NCI-H460 (cell line): ENCODE measurements at regions not wholly inside any gene's neighbourhood (a gene's known extent, or its start where the extent isn't known, plus 50 kb on each side); places are given as distances from the start of the nearest gene placed in this dataset.

Experiments
- DNase-seq: peaks from one replicate; pipeline ENCODE4 v3.0.0-alpha.2; 2016; ENCODE audit warnings: low read depth; ENCODE audit errors: extremely low read depth

DNA sequence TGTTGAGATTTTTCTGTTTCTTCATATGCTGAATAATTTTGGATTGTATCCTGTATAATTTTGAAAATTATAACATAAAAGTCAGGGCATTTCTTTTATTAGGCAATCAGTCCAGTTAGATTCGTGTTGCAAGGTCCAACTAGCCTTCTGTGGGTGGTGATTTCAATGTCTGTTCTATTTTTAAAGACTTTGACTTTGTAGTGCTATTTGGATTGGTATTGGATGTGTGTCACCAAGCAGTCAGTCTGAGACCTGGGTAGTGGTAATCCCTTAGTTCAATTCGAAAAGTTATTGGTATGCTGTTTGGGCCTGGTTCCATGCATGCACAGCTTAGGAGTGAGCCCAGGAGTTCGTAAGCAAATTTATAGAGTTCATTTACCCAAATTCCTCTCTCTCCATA lies 82.2 kb downstream of the EPDR1 start:
- no peak for DNase-seq

DNA sequence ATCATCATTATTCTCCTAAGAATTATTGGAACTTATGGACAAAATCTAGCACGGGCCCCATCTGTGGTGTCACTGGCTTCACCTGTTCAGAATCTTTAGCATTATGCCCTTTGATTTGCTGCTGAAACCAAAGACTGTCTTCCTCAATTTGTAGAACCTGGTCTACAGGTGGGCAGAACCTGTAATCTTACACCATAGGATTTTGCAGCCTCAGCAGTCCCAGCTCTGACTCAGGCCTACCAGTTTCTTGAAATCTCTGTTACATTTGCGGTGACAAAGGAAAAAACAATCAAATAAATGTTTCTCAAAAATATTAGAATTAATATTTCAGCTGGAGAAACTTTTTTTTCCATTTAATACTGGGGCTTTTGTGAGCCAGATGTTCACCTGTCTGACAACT lies 86.1 kb downstream of the EPDR1 start:
- DNase-seq = no peak

DNA sequence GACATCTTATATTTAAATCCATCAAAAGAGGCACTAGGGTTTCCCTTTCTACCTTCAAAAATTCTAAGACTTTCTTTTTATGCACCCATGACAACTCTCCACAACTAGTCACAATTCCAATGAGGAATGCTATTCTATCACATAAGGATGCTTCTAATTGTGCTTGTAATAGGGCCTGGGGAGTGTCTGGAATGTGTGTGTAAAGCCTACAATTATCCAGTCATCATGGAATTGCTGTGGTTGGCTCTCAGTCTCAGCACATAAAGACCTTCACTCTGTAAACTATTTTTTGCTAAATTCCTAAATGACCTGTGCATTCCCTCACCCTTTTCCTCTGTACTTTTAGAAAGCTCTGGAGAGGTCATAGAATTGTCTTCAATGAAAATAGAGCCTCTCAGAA lies 86.7 kb downstream of the EPDR1 start:
- DNase-seq = no peak

DNA sequence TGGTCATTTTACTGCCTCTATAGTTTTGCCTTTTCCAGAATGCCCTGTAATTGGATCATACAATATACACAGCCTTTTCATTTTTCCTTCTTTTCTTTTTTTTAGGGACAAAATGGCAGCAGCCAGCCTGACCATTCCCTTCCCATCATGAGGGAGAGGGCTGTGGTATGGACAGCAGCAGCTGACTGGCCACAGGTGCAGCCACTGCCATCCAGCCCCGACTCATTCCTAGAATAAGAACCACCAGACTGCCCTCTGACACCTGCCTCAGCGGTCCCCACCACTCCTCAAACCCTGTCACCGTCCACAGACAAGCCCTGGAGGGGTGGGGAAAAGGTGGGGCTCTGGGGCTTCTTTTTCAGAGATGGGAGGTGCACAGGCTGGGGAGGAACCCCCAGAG lies 92.8 kb downstream of the EPDR1 start:
- no peak for DNase-seq

DNA sequence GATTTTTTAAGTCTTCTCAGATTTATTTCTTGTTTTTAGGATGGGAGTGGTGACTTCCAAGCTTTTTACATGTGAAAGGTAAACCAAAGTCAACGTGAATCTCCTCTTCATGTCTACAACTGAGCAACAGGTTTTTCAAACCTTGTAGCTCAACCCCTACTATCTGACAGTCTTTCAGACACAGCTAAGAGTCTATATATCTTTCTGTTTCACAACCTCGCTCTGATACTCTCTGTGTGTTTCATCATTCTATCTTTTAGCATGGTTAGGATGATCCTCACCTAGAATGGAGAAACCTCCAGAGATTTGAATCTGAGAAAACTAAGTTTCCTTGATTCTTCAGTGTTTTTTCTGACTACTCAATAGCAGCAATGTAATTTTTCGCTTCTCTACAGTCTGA lies 96.1 kb downstream of the EPDR1 start:
- DNase-seq = no peak

DNA sequence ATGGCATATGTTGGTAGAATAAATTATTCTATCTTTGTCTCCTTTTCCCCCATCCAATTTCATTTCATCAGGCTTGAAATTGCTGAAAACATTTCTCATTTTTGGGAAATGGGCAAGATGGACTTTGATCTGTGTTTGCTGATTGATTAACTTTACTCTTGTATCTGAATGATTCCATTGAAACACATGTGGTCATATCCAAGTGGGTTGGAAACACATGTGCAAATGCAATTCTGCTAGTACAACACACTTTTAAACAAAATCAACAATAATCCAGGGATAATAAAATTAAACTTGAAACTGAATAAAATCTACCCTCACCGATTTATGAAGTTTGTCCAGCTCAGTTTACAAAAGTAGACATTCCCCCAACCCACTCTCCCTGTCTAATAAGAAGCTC lies 96.9 kb downstream of the EPDR1 start:
- no peak for DNase-seq

DNA sequence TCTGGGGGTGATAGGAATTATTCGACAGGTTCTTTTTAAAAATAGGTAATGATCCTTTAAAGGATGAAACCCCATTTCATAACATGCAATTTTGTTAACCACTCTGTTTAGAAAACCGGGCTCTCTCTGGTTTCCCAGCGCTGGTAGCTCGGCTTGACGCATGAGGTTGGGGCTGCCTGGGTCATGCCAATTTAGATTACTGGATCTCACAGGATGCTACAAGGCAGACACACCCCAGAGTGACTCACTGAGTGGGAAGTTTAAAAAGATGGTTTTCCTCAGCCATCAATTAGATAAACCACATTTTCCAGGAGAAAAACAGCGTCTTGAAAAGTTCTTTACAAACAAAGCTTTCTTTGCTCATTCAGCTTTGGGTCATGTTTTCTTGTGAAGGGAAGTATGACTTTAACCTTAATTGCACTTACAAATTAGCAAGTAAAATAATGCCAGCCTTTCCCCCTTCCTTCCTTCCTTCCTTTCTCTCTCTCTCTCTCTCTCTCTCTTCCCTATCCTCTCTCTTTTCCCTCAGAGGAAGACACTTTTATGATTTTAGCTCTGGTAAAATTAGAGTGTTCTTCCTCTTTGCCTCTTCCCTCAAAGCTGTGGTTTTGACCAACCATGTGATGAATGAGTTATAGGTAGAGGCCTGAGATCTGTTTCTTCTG lies 99.8 kb downstream of the EPDR1 start:
- DNase-seq = peak; percentile 4

DNA sequence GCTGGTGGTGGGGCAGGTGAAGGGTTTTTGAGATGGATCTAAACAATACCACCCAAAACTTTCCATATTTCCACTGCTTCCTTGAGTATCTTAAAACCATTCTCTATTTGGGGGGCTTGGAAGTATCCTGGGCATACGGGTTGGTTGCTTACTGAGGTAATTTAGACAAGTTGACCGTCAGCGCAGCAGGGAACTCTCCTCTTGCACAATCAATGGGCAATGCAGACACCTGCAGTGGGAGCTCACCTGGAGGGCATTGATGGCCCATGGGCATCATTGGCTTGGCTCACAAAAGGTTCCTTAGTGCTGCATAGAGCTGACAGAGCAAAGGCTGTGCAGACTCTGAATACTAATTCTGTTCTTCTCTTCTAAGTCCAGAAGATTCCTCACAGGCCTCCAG lies 101.5 kb downstream of the EPDR1 start:
- DNase-seq = no peak

DNA sequence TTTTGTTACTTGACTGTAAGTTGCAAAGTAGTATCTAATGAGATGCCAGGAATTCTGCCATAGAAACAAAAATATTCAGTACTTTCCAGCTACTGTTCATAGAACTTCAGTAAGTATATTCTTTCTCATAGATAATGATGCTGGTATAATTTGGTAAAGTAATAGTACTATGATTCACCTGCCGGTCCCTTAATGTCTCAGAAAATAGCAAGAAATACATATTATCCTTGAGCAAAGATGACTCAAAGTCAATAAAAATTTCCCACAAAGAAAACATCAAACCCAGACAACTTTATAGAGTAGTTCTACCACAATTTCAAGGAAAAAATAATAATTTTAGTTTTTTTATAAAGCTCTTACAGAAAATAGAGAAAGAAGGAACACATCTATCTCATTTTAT lies 105.4 kb downstream of the EPDR1 start:
- no peak for DNase-seq

DNA sequence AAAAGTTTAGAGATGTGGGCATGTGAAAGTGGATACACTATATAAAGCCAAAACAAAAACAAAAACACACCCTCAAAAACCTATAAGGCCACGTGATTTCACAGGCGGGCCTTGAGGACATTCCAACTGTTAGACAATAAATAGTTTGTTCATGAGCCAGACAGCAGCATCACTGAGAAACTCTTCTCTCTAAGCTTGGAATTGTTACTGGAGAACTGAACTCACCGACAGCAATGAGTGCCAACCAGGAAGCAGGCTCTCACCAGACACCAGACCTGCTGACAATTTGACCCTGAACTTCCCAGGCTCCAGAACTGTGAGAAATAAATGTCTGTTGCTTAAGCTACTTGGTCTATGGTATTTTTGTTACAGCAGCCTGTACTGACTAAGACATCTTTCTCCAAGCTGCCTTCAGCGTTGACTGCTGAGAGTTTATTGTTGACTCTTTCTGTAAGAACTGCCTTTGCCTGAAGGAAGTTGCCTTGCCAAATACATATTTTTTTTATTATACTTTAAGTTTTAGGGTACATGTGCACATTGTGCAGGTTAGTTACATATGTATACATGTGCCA lies 107.5 kb downstream of the EPDR1 start:
- no peak for DNase-seq

DNA sequence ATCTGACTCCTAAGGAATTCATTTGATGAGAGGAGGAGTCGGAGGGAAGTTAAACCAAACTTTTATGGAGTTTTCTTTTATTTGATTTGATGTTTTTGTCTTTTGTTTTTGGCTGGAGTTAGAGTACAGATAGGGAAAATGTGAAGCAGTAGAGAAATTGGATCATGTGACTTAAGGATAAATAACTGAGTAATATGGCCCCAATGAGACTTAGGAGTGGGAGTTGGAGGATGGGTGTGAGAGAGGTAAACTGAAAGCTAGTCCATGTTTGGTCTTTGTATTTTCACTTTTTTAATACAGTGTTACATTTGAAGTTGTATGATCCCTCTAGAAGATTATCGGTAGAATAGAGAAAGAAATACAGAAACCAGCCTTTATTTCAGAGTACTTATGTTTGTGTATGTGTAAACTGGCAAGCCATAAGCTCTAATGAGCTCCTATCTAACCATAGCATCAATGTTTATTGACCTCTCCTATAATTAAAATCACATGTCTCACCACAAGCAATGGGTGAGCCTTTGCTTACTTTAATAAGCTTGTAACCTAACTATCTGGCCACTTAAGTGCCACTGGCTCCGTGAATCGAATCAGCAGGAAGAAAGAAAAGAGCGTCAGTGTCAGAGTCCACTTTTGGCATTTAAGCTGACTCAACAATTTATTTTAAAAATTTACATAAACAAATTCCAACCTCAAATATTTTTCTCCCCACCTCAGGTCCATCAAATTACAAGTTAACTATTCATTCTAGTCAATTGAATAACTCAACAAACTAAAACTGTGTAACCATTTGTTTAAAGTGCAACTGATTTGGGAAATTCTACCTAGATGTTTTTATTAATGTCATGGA lies 113.8 kb downstream of the EPDR1 start:
- no peak for DNase-seq

DNA sequence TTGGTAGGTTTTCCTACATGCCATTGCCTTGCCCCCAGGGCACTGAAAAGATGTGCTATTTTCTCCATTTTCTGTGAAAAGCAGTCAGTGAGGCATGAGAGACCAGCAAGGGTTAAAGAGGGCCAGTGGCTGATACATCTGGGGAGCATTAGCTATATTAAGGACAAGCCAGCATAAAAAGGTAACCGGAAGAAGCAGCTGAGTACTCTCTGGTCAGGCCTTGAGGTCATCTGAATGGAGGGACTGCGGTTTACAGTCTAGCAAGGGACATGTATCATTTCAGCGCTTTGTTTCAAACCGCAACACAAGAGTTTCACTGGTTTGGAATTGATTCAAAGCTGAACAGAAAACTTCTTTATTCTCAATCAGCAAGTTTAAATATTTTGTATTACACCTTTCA lies 120.4 kb downstream of the EPDR1 start:
- no peak for DNase-seq

DNA sequence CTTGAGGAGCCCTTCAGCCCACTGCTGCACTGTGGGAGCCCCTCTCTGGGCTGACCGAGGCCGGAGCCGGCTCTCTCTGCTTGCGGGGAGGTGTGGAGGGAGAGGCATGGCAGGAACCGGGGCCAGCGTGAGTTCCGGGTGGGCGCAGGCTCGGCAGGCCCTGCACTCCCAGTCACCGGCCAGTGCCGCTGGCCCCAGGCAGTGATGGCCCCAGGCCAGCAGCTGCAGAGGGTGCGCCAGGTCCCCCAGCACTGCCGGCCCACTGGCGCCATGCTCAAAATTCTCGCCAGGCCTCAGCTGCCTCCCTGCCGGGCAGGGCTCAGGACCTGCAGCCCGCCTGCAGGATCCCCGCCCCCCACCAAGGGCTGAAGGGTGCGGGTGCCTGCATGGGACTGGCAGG lies 128.4 kb upstream of the STARD3NL start:
- DNase-seq = no peak

DNA sequence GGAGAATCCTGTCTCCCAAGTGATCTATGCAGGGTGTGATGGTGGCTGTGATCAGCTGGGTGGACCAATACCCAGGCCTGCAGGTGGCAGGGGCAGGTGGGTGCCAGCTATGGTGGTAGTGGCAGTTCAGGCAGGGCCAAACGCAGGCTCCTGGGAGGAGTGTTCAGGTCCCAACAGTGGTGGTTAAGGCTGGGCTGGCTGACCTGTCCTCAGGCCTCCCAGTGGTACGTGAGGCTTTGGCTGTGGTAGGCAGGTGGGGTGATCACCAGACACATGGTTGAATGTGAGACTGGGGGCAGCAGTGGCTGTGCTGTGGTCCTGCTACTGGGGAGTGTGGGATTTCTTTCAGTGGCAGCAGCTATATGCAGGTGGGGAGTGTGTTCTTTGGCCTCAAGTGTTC lies 126.7 kb upstream of the STARD3NL start:
- DNase-seq = no peak

DNA sequence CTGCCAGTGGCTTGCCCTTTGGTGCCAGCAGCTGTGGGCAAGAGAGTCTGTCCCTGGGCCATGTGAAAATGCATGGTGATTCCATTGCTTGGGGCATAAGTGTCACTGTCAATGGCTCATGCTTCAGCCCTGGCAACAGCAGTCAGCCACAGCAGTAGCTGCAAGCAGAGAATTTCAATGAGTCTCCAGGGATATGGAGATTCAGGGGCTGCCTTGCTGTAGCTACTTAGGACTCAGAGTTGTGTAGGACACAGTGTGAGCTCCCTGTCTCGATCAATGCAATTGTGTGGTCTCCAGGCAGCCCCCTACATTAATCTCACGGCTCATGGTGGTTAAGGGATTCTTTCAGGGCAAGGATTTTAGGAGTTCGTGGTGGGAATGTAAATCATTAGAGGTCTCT lies 126.3 kb upstream of the STARD3NL start:
- no peak for DNase-seq

DNA sequence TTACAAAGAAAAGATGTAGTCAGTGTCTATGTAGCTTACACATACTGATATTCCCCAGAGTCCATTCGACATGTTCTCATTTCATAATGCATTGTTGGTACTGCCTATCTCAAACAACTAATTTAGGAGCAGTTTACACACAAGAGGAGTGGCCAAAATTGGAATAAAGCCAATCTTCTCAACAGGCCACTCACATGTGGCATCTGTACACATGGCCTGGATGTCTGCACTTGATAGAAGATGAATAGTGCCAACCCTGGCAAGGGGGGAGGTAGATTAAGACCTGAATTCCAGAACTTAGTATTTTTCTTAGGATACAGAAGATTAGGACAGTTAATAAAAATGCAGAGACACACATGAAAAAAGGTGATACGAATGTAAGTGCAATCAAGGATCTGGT lies 125.3 kb upstream of the STARD3NL start:
- DNase-seq = no peak

DNA sequence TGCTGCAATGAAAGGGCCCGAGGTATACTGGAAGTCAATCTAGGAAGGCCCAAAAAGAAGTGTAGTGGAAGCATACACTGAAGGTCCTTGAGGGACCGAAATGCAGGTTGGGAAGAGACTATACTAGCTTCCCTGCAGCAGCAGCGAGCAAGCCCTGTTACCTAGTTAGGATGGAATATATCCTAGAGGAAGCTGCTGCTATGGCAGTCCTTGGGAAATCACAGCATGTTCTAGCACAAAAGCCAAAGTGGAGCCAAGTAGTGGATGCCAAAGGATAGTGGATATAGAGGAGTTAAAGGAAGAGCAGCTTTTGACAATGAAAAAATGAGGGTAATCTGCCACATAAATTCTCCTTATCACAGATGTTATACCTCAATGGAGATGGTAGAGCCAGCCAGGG lies 123.8 kb upstream of the STARD3NL start:
- no peak for DNase-seq

DNA sequence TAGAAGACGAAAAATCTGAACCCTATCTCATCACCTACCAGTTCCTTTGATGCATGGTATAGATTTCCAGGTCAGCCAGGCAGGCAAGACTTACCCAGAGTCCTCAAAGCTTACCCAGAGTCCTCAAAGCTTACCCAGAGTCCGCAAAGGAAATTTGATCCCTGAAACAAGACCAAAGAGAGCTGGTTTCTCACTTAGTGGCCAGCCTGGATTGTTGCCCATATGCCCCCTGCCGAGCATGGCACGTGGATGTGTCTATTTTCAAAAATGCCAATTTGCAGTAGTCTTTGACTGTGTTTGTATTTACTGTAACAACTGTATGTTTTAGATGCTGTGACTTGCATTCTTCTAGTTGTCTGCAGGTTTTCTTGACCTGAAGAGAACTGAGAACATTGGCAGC lies 120.2 kb upstream of the STARD3NL start:
- no peak for DNase-seq

DNA sequence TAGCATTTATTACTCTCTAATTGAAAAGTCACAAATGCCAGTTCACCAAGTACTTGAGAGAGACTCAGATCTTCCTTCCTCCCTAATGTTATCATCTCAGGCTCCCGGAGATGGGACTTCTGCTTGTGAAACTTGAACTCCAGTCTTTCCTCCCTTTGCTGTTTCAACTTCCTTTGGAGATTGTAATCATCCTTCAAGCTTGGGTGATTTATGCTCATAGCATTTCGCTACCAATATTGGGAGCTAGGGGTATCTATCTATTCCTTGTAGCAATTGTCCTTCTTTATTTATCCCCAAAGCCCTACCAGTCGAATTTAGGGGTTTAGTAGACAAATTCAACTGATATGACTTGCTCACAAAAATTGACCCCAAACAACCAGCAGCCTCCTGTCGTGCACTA lies 117.9 kb upstream of the STARD3NL start:
- no peak for DNase-seq

DNA sequence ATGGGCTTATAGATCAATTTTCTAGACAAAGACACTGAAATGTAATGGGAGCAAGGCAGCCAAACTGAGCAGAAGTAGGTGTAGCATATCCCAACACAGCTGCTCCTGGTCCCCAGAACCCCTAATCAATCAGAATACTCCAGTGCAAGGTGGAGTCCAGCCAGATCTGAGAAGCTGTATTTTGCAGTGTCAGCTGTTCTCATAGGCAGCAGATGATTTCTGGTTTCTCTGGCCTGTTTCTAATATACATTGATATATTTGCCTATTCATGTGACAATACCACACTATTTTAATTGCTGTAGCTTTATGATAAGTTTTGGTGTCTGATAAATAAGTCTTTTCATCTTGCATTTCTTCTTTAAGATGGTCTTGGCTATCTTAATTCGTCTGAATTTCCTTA lies 117.4 kb upstream of the STARD3NL start:
- no peak for DNase-seq

DNA sequence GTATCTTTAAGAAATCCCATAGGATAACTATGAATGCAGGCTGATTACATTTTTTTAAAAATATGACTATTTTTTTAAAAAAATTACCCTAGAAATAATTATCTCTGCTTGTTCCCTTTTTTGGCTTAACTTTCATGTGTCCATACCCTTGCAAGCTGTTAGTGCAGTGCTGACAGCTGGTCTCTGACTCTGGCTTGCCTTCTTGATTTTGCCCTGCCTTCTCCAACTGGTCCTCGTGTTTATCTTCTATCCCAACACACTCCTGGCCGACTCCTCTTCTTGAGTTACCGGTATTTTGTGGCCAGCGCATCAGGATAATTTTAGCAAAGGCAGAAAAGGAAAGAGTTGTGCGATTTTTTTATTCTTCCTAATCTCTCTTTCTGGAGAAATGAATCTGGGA lies 111.7 kb upstream of the STARD3NL start:
- DNase-seq = no peak

DNA sequence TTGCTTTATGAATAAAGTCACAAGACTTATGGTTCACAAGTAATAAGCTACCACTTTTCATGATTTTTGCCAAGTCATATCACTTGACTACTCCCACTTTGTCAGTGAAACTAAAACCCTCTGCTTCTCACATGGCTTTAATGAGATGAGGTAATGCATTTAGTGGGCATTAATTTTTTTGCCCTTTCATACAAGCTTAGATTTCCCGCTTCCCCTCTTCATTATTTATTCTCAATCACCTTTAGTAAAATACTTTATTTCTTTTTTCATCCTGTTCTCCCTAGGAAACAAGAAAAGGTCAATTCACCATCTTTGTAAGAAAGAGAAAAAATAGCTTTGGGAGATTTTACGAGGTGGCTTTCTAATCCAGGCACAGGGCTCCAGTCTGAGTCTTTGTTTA lies 109.6 kb upstream of the STARD3NL start:
- no peak for DNase-seq
